Esophagus mucosa (tissue), 1 donor: ENCODE measurements at regions not wholly inside any gene's neighbourhood (a gene's known extent, or its start where the extent isn't known, plus 50 kb on each side); places are given as distances from the start of the nearest gene placed in this dataset.

Experiments
- ATAC-seq: fragments of 200-7000 bp; cut with Tn5 transposase; one replicate; pipeline ENCODE4 v1.9.1; 2020
- donor health status: DM: yes; HTN: yes; CAD: no.

GRCh38 chr12:77619425-77619824 lies 211.3 kb upstream of the NAV3 start:
- ATAC-seq, result no peak

GRCh38 chr12:77617818-77618217 lies 212.9 kb upstream of the NAV3 start:
- ATAC-seq, result no peak

GRCh38 chr12:77615332-77615731 lies 215.4 kb upstream of the NAV3 start:
- no peak for ATAC-seq

GRCh38 chr12:77613411-77613810 lies 217.3 kb upstream of the NAV3 start:
- no peak for ATAC-seq

GRCh38 chr12:77610446-77610845 lies 220.2 kb upstream of the NAV3 start:
- ATAC-seq, result no peak

GRCh38 chr12:77609016-77609415 lies 221.7 kb upstream of the NAV3 start:
- ATAC-seq, result no peak

GRCh38 chr12:77608271-77608824 lies 222.3 kb upstream of the NAV3 start:
- ATAC-seq, result no peak

GRCh38 chr12:77606348-77606747 lies 224.3 kb upstream of the NAV3 start:
- no peak for ATAC-seq

- no peak for ATAC-seq
Observed at GRCh38 chr12:77603946-77604345, 226.7 kb upstream of the NAV3 start.

- no peak for ATAC-seq
Observed at GRCh38 chr12:77601069-77601468, 229.6 kb upstream of the NAV3 start.

- no peak for ATAC-seq
Observed at GRCh38 chr12:77600468-77600843, 230.2 kb upstream of the NAV3 start.

GRCh38 chr12:77599782-77600467 lies 230.8 kb upstream of the NAV3 start:
- no peak for ATAC-seq

- ATAC-seq, result no peak
Observed at GRCh38 chr12:77594366-77594765, 236.3 kb upstream of the NAV3 start.

GRCh38 chr12:77592836-77593235 lies 237.9 kb upstream of the NAV3 start:
- ATAC-seq, result no peak

- ATAC-seq, result no peak
Observed at GRCh38 chr12:77591959-77592743, 238.5 kb upstream of the NAV3 start.

GRCh38 chr12:77590306-77590705 lies 240.4 kb upstream of the NAV3 start:
- ATAC-seq, result no peak

GRCh38 chr12:77584860-77585259 lies 245.8 kb upstream of the NAV3 start:
- ATAC-seq, result no peak

- no peak for ATAC-seq
Observed at GRCh38 chr12:77578466-77579220, 252.1 kb upstream of the NAV3 start.

- no peak for ATAC-seq
Observed at GRCh38 chr12:77577791-77578190, 252.9 kb upstream of the NAV3 start.

- ATAC-seq, result no peak
Observed at GRCh38 chr12:77575376-77575919, 255.2 kb upstream of the NAV3 start.

- ATAC-seq, result no peak
Observed at GRCh38 chr12:77572371-77572770, 258.3 kb upstream of the NAV3 start.

GRCh38 chr12:77571768-77572167 lies 258.9 kb upstream of the NAV3 start:
- no peak for ATAC-seq

- no peak for ATAC-seq
Observed at GRCh38 chr12:77571127-77571526, 259.6 kb upstream of the NAV3 start.
